ENCODE measurements at regions not wholly inside any gene's neighbourhood (a gene's known extent, or its start where the extent isn't known, plus 50 kb on each side); places are given as distances from the start of the nearest gene placed in this dataset.

GRCh38 chr1:168894397-168894903, 165.4 kb upstream of the DPT start:
- Mint-ChIP-seq H3K27me3 (peaks cover 36 to 59% of the 10 kb centered on the region in 2 donors), H3K4me1 (ENCODE audit: low read depth in 2 of 2) (no peaks in the 10 kb centered on the region), H3K27ac (no peak overlapping the region), H3K9me3 (no peaks in the 10 kb centered on the region), H3K4me3 (no peak overlapping the region), H3K36me3 (no peaks in the 10 kb centered on the region)
- DNase-seq (ENCODE audit: low spot score), result no peak
- no peak for ATAC-seq

- no peak overlapping the region for H3K4me3 Mint-ChIP-seq
- DNase-seq (ENCODE audit: low spot score), result no peak
- H3K36me3 Mint-ChIP-seq, result no peaks in the 10 kb centered on the region
- no peak overlapping the region for H3K27ac Mint-ChIP-seq
- H3K9me3 Mint-ChIP-seq, result no peaks in the 10 kb centered on the region
- H3K27me3 Mint-ChIP-seq, result peaks cover 45 to 76% of the 10 kb centered on the region in 2 donors
- no peaks in the 10 kb centered on the region for H3K4me1 Mint-ChIP-seq (ENCODE audit: low read depth in 2 of 2)
- ATAC-seq, result no peak
Observed at GRCh38 chr1:168897249-168897648, 168.2 kb upstream of the DPT start.

GRCh38 chr1:168903237-168903830, 174.3 kb upstream of the DPT start:
- DNase-seq (ENCODE audit: low spot score), result no peak
- Mint-ChIP-seq H3K4me1 (ENCODE audit: low read depth in 2 of 2) (no peaks in the 10 kb centered on the region), H3K36me3 (no peaks in the 10 kb centered on the region), H3K9me3 (no peaks in the 10 kb centered on the region), H3K27me3 (peaks cover 18 to 36% of the 10 kb centered on the region in 2 donors), H3K27ac (no peak overlapping the region), H3K4me3 (no peak overlapping the region)
- no peak for ATAC-seq

- ATAC-seq, result no peak
- no peak overlapping the region for H3K4me3 Mint-ChIP-seq
- no peak for DNase-seq (ENCODE audit: low spot score)
Observed at GRCh38 chr1:168905633-168906032, 176.6 kb upstream of the DPT start.

GRCh38 chr1:168906367-168906766, 177.4 kb upstream of the DPT start:
- H3K27ac Mint-ChIP-seq, result no peak overlapping the region
- no peak for ATAC-seq
- no peak overlapping the region for H3K4me3 Mint-ChIP-seq
- peaks cover 11 to 25% of the 10 kb centered on the region in 2 donors for H3K27me3 Mint-ChIP-seq
- H3K4me1 Mint-ChIP-seq (ENCODE audit: low read depth in 2 of 2), result no peaks in the 10 kb centered on the region
- H3K9me3 Mint-ChIP-seq, result no peaks in the 10 kb centered on the region
- H3K36me3 Mint-ChIP-seq, result no peaks in the 10 kb centered on the region
- no peak for DNase-seq (ENCODE audit: low spot score)

More at GRCh38 chr1:168905633-168906032, 176.6 kb upstream of the DPT start:
- no peak overlapping the region for H3K27ac Mint-ChIP-seq
- no peaks in the 10 kb centered on the region for H3K9me3 Mint-ChIP-seq
- H3K4me1 Mint-ChIP-seq (ENCODE audit: low read depth in 2 of 2), result no peaks in the 10 kb centered on the region
- H3K36me3 Mint-ChIP-seq, result no peaks in the 10 kb centered on the region
- peaks cover 18 to 32% of the 10 kb centered on the region in 2 donors for H3K27me3 Mint-ChIP-seq

GRCh38 chr1:168907053-168907452, 178.0 kb upstream of the DPT start:
- no peaks in the 10 kb centered on the region for H3K36me3 Mint-ChIP-seq
- no peaks in the 10 kb centered on the region for H3K4me1 Mint-ChIP-seq (ENCODE audit: low read depth in 2 of 2)
- DNase-seq (ENCODE audit: low spot score) (no peak), ATAC-seq (no peak)
- H3K27me3 Mint-ChIP-seq, result peaks cover 9 to 18% of the 10 kb centered on the region in 2 donors
- H3K9me3 Mint-ChIP-seq, result no peaks in the 10 kb centered on the region
- no peak overlapping the region for H3K4me3 Mint-ChIP-seq
- H3K27ac Mint-ChIP-seq, result no peak overlapping the region

GRCh38 chr1:168907786-168908348, 178.9 kb upstream of the DPT start:
- no peaks in the 10 kb centered on the region for H3K36me3 Mint-ChIP-seq
- H3K27me3 Mint-ChIP-seq, result peaks cover 10 to 18% of the 10 kb centered on the region in 2 donors
- no peak overlapping the region for H3K27ac Mint-ChIP-seq
- no peaks in the 10 kb centered on the region for H3K4me1 Mint-ChIP-seq (ENCODE audit: low read depth in 2 of 2)
- ATAC-seq (no peak), DNase-seq (ENCODE audit: low spot score) (no peak)
- no peak overlapping the region for H3K4me3 Mint-ChIP-seq
- H3K9me3 Mint-ChIP-seq, result no peaks in the 10 kb centered on the region

- ATAC-seq (no peak), DNase-seq (ENCODE audit: low spot score) (no peak)
- Mint-ChIP-seq H3K9me3 (no peaks in the 10 kb centered on the region), H3K27me3 (peaks cover 9 to 11% of the 10 kb centered on the region in 2 donors), H3K4me1 (ENCODE audit: low read depth in 2 of 2) (no peaks in the 10 kb centered on the region), H3K36me3 (no peaks in the 10 kb centered on the region), H3K27ac (no peak overlapping the region), H3K4me3 (no peak overlapping the region)
Observed at GRCh38 chr1:168910403-168910802, 181.4 kb upstream of the DPT start.

- DNase-seq (ENCODE audit: low spot score), result no peak
Observed at GRCh38 chr1:168911370-168911769, 182.4 kb upstream of the DPT start.

GRCh38 chr1:168913711-168914463, 184.9 kb upstream of the DPT start:
- no peak overlapping the region for H3K27ac Mint-ChIP-seq
- ATAC-seq (no peak), DNase-seq (ENCODE audit: low spot score) (no peak)
- H3K36me3 Mint-ChIP-seq, result no peaks in the 10 kb centered on the region
- peaks cover 14 to 16% of the 10 kb centered on the region in 2 donors for H3K27me3 Mint-ChIP-seq
- H3K4me1 Mint-ChIP-seq (ENCODE audit: low read depth in 2 of 2), result no peaks in the 10 kb centered on the region
- H3K4me3 Mint-ChIP-seq, result no peak overlapping the region
- H3K9me3 Mint-ChIP-seq, result no peaks in the 10 kb centered on the region

More at GRCh38 chr1:168911370-168911769, 182.4 kb upstream of the DPT start:
- Mint-ChIP-seq H3K27me3 (peaks cover 9 to 11% of the 10 kb centered on the region in 2 donors), H3K9me3 (no peaks in the 10 kb centered on the region), H3K36me3 (no peaks in the 10 kb centered on the region), H3K4me3 (no peak overlapping the region), H3K4me1 (ENCODE audit: low read depth in 2 of 2) (no peaks in the 10 kb centered on the region), H3K27ac (no peak overlapping the region)
- no peak for ATAC-seq

GRCh38 chr1:168917309-168917708, 188.3 kb upstream of the DPT start:
- ATAC-seq (no peak), DNase-seq (ENCODE audit: low spot score) (no peak)
- H3K4me3 Mint-ChIP-seq, result no peak overlapping the region
- peaks cover 3 to 9% of the 10 kb centered on the region in 2 donors for H3K4me1 Mint-ChIP-seq (ENCODE audit: low read depth in 2 of 2)
- H3K36me3 Mint-ChIP-seq, result no peaks in the 10 kb centered on the region
- H3K27ac Mint-ChIP-seq, result no peak overlapping the region
- H3K27me3 Mint-ChIP-seq, result peaks cover 7 to 8% of the 10 kb centered on the region in 2 donors
- no peaks in the 10 kb centered on the region for H3K9me3 Mint-ChIP-seq

GRCh38 chr1:168917796-168918195, 188.7 kb upstream of the ATP1B1 start:
- no peak overlapping the region for H3K27ac Mint-ChIP-seq
- peaks cover 5 to 11% of the 10 kb centered on the region in 2 donors for H3K4me1 Mint-ChIP-seq (ENCODE audit: low read depth in 2 of 2)
- no peak for ATAC-seq
- H3K36me3 Mint-ChIP-seq, result no peaks in the 10 kb centered on the region
- H3K4me3 Mint-ChIP-seq, result no peak overlapping the region
- H3K9me3 Mint-ChIP-seq, result no peaks in the 10 kb centered on the region
- no peak for DNase-seq (ENCODE audit: low spot score)
- peaks cover 7 to 8% of the 10 kb centered on the region in 2 donors for H3K27me3 Mint-ChIP-seq

- ATAC-seq, result no peak
- DNase-seq (ENCODE audit: low spot score), result no peak
- Mint-ChIP-seq H3K27me3 (peaks cover 7 to 8% of the 10 kb centered on the region in 2 donors), H3K4me3 (no peak overlapping the region), H3K9me3 (no peaks in the 10 kb centered on the region), H3K4me1 (ENCODE audit: low read depth in 2 of 2) (peaks cover 5 to 11% of the 10 kb centered on the region in 2 donors), H3K36me3 (no peaks in the 10 kb centered on the region), H3K27ac (no peak overlapping the region)
Observed at GRCh38 chr1:168918860-168919741, 187.4 kb upstream of the ATP1B1 start.

Data from natural killer cell treated with Interleukin-12 subunit alpha and Interleukin-12 subunit beta and Interleukin-15 and Interleukin-18, amount 100 ng/mL, for 72 hours (primary cell).